B cell (primary cell): ENCODE measurements at regions not wholly inside any gene's neighbourhood (a gene's known extent, or its start where the extent isn't known, plus 50 kb on each side); places are given as distances from the start of the nearest gene placed in this dataset.
"Not testable (repeated sequence)": the region's sequence is repeated elsewhere in the genome, so short reads cannot be mapped to it uniquely, and the experiment has no call there.

Experiments
- CTCF ChIP-seq: fragments of 200-600 bp; IDR thresholded peaks from one replicate; pipeline ENCODE4 v1.8.0; 2022; ENCODE audit warnings: antibody characterized with exemption, mild to moderate bottlenecking
- EZH2 ChIP-seq: IDR thresholded peaks from 2 replicates; pipeline ENCODE4 v1.6.1; 2012; ENCODE audit warnings: borderline replicate concordance, low read depth, mild to moderate bottlenecking, moderate library complexity, low read length; ENCODE audit not compliant: insufficient read depth, poor library complexity, severe bottlenecking

GRCh38 chr1:83212033-83212432 lies 786.9 kb downstream of the TTLL7 start:
- not testable (repeated sequence) for TF ChIP-seq CTCF, EZH2
